Caco-2 (cell line): ENCODE measurements at regions not wholly inside any gene's neighbourhood (a gene's known extent, or its start where the extent isn't known, plus 50 kb on each side); places are given as distances from the start of the nearest gene placed in this dataset.

Source experiments
- BruUV-seq: library from RNA; stranded (reverse); fragments of 400-500 nt; replicated peaks from 2 replicates; lab custom pipeline; 2021; lab: Mats Ljungman, UMichigan
- CTCF ChIA-PET: fragments of 300-600 bp; sonication (Branson Sonifier 250); formaldehyde crosslinking; loops from one replicate; lab custom pipeline; 2022; ENCODE audit warnings: antibody characterized with exemption; lab: Charles Lee
- POLR2A ChIA-PET: fragments of 300-600 bp; sonication (Branson Sonifier 250); formaldehyde crosslinking; loops from one replicate; lab custom pipeline; 2022; ENCODE audit warnings: antibody characterized with exemption; lab: Charles Lee
- DNase-seq, 2 experiments: peaks; one replicate each; pipeline versions ENCODE4 v3.0.0 to v3.0.0-alpha.2; 2020 to 2022
- H3K27me3 ChIP-seq: replicated peaks from 2 replicates; pipeline ENCODE4 v1.6.0; 2011; ENCODE audit warnings: low read length; ENCODE audit not compliant: control insufficient read depth, insufficient read depth
- H3K36me3 ChIP-seq: 2 replicates; pipeline ENCODE4 v1.5.1; 2011; ENCODE audit warnings: low read length; ENCODE audit not compliant: control insufficient read depth, insufficient read depth
- H3K4me1 ChIP-seq: fragments of 250-450 bp; sonication (Bioruptor Pico); 2 replicates; pipeline ENCODE4 v1.5.1; 2020; ENCODE audit warnings: mild to moderate bottlenecking
- H3K4me3 ChIP-seq: 2 replicates; pipeline ENCODE4 v1.5.1; 2011; ENCODE audit warnings: low read depth, mild to moderate bottlenecking, control low read depth, low read length
- H3K9me3 ChIP-seq: fragments of 250-450 bp; sonication (Bioruptor Pico); 2 replicates; pipeline ENCODE4 v1.5.1; 2020; ENCODE audit warnings: mild to moderate bottlenecking, moderate library complexity
- H3K27ac Mint-ChIP-seq: one replicate; pipeline ENCODE4 v1.8.0; 2022; ENCODE audit warnings: mixed read lengths; ENCODE audit not compliant: unreplicated experiment
- H3K27me3 Mint-ChIP-seq: one replicate; pipeline ENCODE4 v1.8.0; 2022; ENCODE audit warnings: mixed read lengths; ENCODE audit not compliant: insufficient read depth, unreplicated experiment
- H3K36me3 Mint-ChIP-seq: one replicate; pipeline ENCODE4 v1.8.0; 2022; ENCODE audit warnings: mild to moderate bottlenecking, mixed read lengths; ENCODE audit not compliant: insufficient read depth, unreplicated experiment
- H3K4me1 Mint-ChIP-seq: one replicate; pipeline ENCODE4 v1.8.0; 2022; ENCODE audit warnings: low read depth, mixed read lengths; ENCODE audit not compliant: unreplicated experiment
- H3K4me3 Mint-ChIP-seq: one replicate; pipeline ENCODE4 v1.8.0; 2022; ENCODE audit warnings: mild to moderate bottlenecking, moderate library complexity, mixed read lengths; ENCODE audit not compliant: unreplicated experiment
- H3K9me3 Mint-ChIP-seq: one replicate; pipeline ENCODE4 v1.8.0; 2022; ENCODE audit warnings: mixed read lengths; ENCODE audit not compliant: unreplicated experiment
- intact Hi-C: fragments of 100-400 bp; cut with micrococcal nuclease; formaldehyde crosslinking; loops from one replicate; pipeline ENCODE4 v1.10.0; 2022; ENCODE audit not compliant: unreplicated experiment
- TF ChIP-seq, protein P1 (sequence below), 2 experiments: fragments of 200-600 bp in 1 of 2; IDR thresholded peaks; 1 replicate in 1 of 2; 2 replicates in 1 of 2; pipeline versions ENCODE4 v1.5.1 to v1.8.0; 2011 to 2022; ENCODE audit warnings: antibody characterized with exemption in 1 of 2, control low read depth in 1 of 2, inconsistent platforms in 1 of 2, low read depth in 1 of 2, low read length in 1 of 2, mild to moderate bottlenecking in 1 of 2, moderate library complexity in 1 of 2; ENCODE audit not compliant: insufficient read depth in 1 of 2, severe bottlenecking in 1 of 2, unreplicated experiment in 1 of 2

DNA sequence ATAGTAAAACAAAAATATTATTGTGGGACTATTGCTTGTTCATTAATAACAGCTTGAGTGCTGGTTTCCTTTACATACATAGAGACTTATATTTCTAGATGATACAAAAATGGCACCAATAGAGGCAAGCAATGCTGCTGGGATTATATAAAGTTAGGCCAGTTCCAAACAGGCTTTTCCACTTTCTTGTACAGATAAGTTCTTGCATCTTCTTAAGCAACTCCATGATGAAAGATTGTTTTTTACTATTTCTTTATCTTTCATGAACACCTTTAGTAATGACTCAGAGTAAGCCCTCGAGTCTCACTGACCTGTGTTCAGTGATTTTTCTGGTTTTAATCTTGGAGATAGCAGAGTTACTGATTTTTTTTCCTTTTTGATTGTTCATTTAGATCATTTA lies 324.4 kb downstream of the PRR16 start:
- no peaks in the 10 kb centered on the region for H3K36me3 Mint-ChIP-seq
- POLR2A ChIA-PET, result no interaction called here

DNA sequence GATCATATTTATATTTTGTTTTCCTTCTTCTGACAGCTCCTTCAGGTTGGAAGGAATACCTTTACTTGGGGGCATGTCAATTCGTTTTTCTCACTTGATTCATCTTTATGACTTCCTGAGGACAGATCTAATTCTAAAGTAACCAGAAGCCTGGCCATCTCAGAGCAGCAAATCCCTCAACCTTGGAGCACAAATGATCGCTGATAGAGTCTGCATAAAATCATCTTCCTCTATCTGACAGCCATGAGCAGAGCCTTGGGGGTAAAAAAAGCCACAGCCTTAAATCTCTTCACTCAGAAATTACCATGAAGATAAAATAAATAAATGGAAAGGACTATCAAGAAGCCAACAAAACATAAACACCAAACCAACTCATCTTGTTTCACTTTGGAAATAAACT lies 325.8 kb downstream of the PRR16 start:
- Mint-ChIP-seq H3K9me3 (no peaks in the 10 kb centered on the region), H3K27me3 (peaks cover 5% of the 10 kb centered on the region), H3K4me1 (no peaks in the 10 kb centered on the region), H3K27ac (no peak overlapping the region), H3K4me3 (no peak overlapping the region), H3K36me3 (no peaks in the 10 kb centered on the region)
- no TSS peak for BruUV-seq
- Histone ChIP-seq H3K9me3 (no peaks in the 10 kb centered on the region), H3K27me3 (no peaks in the 10 kb centered on the region), H3K4me1 (no peaks in the 10 kb centered on the region), H3K36me3 (no peaks in the 10 kb centered on the region), H3K4me3 (no peak overlapping the region)
- intact Hi-C loops, result no loop called here
- TF ChIP-seq, protein P1, sequence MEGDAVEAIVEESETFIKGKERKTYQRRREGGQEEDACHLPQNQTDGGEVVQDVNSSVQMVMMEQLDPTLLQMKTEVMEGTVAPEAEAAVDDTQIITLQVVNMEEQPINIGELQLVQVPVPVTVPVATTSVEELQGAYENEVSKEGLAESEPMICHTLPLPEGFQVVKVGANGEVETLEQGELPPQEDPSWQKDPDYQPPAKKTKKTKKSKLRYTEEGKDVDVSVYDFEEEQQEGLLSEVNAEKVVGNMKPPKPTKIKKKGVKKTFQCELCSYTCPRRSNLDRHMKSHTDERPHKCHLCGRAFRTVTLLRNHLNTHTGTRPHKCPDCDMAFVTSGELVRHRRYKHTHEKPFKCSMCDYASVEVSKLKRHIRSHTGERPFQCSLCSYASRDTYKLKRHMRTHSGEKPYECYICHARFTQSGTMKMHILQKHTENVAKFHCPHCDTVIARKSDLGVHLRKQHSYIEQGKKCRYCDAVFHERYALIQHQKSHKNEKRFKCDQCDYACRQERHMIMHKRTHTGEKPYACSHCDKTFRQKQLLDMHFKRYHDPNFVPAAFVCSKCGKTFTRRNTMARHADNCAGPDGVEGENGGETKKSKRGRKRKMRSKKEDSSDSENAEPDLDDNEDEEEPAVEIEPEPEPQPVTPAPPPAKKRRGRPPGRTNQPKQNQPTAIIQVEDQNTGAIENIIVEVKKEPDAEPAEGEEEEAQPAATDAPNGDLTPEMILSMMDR (IDR thresholded peaks at IDR 0.05; ENCODE audit: insufficient read depth in 1 of 2, low read depth in 1 of 2, low read length in 1 of 2, severe bottlenecking in 1 of 2, unreplicated experiment in 1 of 2), result no peak
- DNase-seq, result no peak
- ChIA-PET CTCF (no interaction called here), POLR2A (no interaction called here)

More for the DNA sequence above, 324.4 kb downstream of the PRR16 start:
- intact Hi-C loops, result no loop called here
- no peaks in the 10 kb centered on the region for H3K36me3 ChIP-seq
- Mint-ChIP-seq H3K27ac (no peak overlapping the region), H3K4me1 (no peaks in the 10 kb centered on the region), H3K4me3 (no peak overlapping the region), H3K27me3 (peaks cover 5% of the 10 kb centered on the region), H3K9me3 (no peaks in the 10 kb centered on the region)
- H3K27me3 ChIP-seq, result no peaks in the 10 kb centered on the region
- no peak overlapping the region for H3K4me3 ChIP-seq
- no TSS peak for BruUV-seq
- CTCF ChIA-PET, result no interaction called here
- no peaks in the 10 kb centered on the region for H3K4me1 ChIP-seq
- no peaks in the 10 kb centered on the region for H3K9me3 ChIP-seq
- no peak for DNase-seq
- TF ChIP-seq, protein P1 (IDR thresholded peaks at IDR 0.05; ENCODE audit: insufficient read depth in 1 of 2, low read depth in 1 of 2, low read length in 1 of 2, severe bottlenecking in 1 of 2, unreplicated experiment in 1 of 2), result no peak

DNA sequence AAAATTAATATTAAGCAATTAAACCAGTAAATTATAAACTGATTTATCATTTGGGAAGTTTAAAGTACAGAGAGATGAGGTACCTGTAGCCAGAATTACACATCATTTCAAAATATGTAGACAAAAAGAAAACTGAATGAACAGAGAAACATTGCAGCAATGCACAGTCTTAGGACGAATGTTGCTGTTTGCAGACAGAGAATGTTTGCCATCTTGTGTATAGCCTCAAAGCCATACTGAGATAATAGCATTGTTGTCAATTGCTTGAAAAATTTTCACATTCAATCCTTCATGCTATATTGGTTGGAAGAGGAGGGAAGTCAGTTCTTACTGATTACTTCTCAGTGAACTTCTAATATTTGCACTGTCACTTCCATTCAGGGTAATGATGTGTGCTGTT lies 326.2 kb downstream of the PRR16 start:
- CTCF ChIA-PET, result no interaction called here
- Mint-ChIP-seq H3K27me3 (peaks cover 5% of the 10 kb centered on the region), H3K36me3 (no peaks in the 10 kb centered on the region), H3K9me3 (no peaks in the 10 kb centered on the region), H3K27ac (no peak overlapping the region), H3K4me1 (no peaks in the 10 kb centered on the region), H3K4me3 (no peak overlapping the region)
- no TSS peak for BruUV-seq
- Histone ChIP-seq H3K4me1 (no peaks in the 10 kb centered on the region), H3K36me3 (no peaks in the 10 kb centered on the region), H3K27me3 (no peaks in the 10 kb centered on the region), H3K4me3 (no peak overlapping the region), H3K9me3 (no peaks in the 10 kb centered on the region)
- POLR2A ChIA-PET, result no interaction called here
- TF ChIP-seq, protein P1 (IDR thresholded peaks at IDR 0.05; ENCODE audit: insufficient read depth in 1 of 2, low read depth in 1 of 2, low read length in 1 of 2, severe bottlenecking in 1 of 2, unreplicated experiment in 1 of 2), result no peak
- no peak for DNase-seq
- intact Hi-C loops, result no loop called here
